Activated CD4-positive, CD25-positive, alpha-beta regulatory T cell (primary cell): ENCODE measurements at regions not wholly inside any gene's neighbourhood (a gene's known extent, or its start where the extent isn't known, plus 50 kb on each side); places are given as distances from the start of the nearest gene placed in this dataset.

Experiments
- DNase-seq, 4 experiments: peaks; one replicate each; lab custom pipeline; 2025; lab: John Stamatoyannopoulos, UW

DNA sequence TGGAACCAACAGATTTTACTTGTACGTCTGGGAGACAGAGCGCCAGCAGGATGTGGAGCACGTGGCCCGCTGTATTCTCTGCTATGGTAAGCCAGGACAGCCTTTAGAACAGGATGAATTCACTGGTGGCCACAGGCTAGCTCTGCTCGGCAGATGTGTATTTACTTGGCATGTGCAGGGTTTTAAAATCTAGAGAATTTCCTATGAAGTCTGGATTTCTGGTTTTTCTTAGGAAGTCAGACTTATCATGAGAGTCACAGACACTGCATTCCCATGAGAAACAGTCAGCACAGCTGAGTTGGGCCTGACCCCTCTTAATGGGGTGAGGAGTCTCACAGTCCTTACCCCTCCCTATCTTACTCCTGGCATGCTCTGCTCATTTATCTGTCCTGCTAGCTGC, 84.6 kb upstream of the COL6A5 start:
- DNase-seq = no peak

DNA sequence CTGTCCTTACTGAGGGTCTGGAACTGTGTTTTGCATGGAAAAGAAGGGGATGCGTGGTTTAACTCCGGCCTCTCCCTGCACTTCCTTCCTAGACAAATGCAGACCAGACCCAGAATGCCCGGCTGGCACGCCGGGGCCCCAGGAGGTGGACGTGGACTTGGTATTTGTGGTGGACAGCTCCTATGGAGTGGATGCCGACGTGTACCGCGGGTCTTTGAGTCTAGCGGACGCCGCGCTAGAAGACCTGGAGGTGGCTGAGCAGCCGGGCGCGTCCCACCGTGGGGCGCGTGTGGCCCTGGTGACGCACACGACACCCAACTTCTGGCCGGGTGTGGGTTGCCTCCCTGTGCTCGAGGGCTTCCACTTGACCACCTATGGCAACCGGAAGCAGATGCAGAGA, 81.8 kb upstream of the COL6A5 start:
- DNase-seq = no peak

DNA sequence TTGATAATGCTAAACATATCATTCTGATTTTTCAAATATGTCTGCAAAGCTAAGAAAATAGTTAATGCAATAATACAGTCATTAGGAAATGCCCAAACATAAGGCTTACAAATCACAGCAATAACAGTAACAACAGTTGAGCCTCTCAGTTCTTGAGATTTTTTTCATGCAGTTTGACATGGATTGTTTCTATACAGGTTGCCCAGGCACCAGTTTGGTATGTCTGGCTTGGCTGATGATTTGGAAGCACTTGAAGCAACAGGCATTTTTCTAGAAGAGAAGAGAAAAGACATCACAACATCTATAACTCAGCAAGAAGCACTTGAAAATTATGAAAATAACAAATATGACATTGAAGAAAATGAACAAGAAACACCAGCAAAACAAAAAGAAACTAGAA, 78.7 kb upstream of the COL6A5 start:
- no peak for DNase-seq

DNA sequence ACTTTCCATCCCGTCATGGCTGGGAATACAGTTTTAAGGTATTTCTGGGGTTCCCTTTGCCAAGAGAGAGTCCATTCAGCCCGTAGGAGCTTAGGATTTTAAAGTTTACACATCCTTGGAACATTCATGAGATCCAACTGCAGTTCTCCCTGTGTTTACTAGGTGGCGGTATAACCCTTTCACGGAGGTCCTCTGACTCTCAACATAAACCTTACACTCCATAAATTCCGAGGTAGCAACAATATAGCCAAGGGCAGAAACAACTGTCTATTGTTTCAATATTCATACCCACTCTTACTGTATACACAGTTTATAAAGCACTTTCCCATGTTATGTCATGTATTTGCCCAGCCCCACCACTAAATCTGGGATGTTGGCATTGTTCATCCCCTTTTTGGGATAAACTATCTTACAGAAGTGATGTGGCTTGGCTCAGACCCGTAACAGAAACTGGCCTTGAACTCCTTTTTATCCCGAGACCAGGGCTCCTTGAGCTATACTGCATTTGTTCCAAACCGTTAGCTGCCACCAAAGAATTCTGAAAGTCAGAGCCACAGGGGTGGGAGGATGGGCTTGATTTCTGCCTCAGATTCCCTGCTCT, 69.2 kb upstream of the COL6A5 start:
- no peak for DNase-seq

DNA sequence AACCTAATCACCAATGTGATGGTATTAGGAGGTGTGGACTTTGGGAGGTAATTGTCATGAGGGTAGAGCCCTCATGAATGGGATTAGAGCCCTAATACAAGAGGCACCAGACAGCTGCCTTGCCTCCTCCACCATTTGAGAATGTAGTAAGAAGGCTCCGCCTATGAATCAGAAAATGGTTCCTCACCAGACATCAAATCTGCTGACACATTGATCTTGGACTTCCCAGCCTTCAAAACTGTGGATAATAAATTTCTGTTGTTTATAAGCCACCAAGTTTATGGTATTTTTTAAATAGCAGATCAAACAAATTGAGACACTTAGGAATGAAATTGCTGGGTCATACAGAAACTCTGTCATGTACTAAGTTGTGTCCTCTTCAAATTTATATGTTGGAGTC, 56.8 kb upstream of the COL6A5 start:
- DNase-seq = no peak

DNA sequence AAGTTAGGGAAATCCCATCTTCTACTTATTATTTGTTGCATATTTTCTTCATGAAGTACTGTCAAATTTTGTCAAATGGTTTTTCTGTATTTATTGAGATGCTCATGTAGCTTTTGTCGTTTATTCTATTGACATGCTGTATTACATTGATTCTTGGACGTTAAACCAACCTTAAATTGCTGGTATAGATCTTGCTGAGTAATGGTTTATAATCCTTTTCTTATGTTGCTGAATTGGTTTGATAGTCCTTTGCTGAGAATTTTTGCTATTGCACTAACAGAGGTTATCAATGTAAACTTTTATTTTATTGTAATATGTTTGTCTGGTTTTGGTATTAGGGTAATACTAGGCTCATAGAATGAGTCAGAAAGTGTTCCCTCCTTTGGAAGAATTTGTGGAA, 54.3 kb upstream of the COL6A5 start:
- no peak for DNase-seq

DNA sequence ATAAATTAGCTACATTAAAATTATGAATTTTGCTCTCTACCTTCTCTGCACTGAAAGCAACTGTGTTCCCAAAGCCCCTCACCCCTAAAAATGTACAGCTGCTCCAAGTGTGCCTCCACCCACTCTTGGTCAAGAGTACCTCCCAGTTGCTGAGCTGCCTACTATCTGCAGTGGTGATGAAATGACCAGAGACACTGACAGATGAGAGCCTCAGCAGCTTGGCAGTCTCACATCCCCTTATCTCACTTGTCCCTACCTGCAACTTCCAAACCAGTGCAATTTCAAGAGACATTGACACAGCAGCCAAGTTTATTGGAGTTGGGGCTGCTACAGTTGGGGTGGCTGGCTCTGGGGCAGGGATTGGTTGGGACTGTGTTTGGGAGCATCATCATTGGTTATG, 52.2 kb upstream of the COL6A5 start:
- no peak for DNase-seq
